LHCN-M2 (cell line): ENCODE measurements at regions not wholly inside any gene's neighbourhood (a gene's known extent, or its start where the extent isn't known, plus 50 kb on each side); places are given as distances from the start of the nearest gene placed in this dataset.

Source experiments
- DNase-seq: peaks from one replicate; pipeline ENCODE4 v3.0.0-alpha.2; 2012; ENCODE audit warnings: low read depth

DNA sequence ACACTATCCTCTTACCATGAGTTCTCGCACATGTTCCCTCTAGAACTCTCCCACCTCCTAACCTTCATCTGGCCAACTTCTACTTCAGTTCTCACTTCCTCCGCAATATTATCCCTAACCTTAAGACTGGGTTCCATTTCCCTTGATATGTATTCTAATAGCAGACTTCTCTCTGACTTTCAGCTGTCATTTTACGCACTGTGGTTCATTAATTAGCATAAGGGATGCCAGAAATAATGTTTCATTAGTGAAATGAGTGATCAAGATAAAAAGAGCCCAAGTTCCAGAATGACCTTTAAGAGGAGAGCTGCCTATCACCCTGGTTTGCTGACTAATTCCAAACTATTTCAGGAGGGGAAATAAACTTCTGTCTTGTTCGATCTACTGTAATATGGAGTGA, 108.6 kb upstream of the CCDC150 start:
- no peak for DNase-seq

- no peak for DNase-seq
Measured at GRCh38 chr2:196533772-196534397, 105.6 kb upstream of the CCDC150 start.

GRCh38 chr2:196534495-196534894, 105.0 kb upstream of the CCDC150 start:
- DNase-seq = no peak

DNA sequence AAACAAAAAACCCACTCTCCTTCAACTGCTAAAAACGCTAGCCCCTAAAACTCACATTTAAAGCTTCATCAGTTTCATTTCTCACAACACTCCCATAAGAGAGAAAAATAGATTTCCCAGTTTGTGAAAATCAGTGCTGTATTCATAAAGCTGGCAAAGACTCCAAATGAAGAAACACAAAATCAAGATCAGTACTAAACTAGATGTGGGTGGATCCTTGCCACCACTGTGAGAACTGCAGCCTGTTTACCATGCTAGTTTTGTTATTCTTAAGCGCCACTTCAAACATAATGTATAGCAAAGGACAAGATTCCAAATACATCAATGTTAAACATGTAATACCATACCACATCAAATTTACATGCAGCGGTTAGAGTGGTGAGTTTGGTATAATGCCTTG, 104.5 kb upstream of the CCDC150 start:
- DNase-seq = no peak

DNA sequence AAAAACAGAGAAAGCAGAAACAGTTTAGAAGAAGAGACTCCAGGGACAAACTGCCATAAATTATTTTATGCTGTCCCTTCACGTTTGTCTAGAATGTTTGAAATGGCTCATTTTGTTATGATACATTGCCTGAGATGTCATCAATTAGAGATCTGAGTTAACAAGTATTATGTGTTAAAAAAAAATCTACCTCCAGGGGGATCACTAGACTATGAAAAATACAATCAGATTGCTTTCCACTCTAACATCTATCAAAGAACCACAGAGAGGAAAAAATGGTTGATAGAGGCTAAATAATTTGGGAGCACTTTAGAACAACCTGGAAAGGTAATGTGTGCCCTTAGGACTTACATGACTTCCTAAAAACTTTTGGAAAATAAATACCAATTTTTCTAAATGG, 103.8 kb upstream of the CCDC150 start:
- peak; percentile 13 for DNase-seq

GRCh38 chr2:196537311-196537710, 102.2 kb upstream of the CCDC150 start:
- DNase-seq = no peak

DNA sequence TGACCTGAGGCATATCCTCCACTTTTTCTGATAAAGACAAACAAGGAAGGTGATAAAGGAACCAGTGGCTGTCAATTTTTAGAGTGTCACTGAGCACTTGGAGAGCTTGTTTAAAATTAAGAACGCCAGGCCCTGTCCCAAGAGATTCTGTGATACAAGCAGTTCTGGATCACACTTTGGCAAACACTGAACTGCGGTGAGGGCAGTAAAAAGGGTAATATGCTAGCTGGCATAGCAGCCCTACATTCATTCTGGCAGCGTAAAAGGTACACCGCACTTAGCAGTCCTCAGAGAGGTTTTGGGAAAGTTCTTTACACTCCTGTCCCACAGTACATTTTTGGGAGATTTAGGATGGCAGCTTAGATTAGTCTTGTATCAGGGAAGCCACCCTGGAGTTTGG, 101.3 kb upstream of the CCDC150 start:
- no peak for DNase-seq

GRCh38 chr2:196538646-196539045, 100.9 kb upstream of the CCDC150 start:
- DNase-seq = no peak

GRCh38 chr2:196544906-196545433, 94.5 kb upstream of the CCDC150 start:
- no peak for DNase-seq

GRCh38 chr2:196546151-196546919, 93.2 kb upstream of the CCDC150 start:
- no peak for DNase-seq

- DNase-seq = no peak
Measured at GRCh38 chr2:196549052-196549451, 90.5 kb upstream of the CCDC150 start.

GRCh38 chr2:196551014-196551413, 88.5 kb upstream of the CCDC150 start:
- DNase-seq = no peak

DNA sequence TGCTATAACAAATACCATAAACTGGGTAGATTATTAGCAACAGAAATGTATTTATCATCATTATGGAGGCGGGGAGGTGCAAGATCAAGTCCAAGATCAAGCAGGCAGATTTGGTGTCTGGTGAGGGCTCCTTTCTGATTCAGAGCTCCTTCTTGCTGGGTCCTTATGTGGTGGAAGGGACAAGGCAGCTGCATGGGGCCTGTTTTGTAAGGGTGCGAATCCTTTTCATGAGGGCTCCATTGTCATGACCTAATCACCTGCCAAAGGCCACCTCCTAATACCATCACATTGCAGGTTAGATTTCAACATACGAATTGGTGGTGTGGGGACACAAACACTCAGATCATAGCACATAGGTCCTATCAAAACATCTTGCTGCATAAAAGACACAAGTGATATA, 84.4 kb upstream of the CCDC150 start:
- DNase-seq = no peak

- DNase-seq = no peak
Measured at GRCh38 chr2:196555726-196556125, 83.8 kb upstream of the CCDC150 start.

- no peak for DNase-seq
Measured at GRCh38 chr2:196558497-196558896, 81.0 kb upstream of the CCDC150 start.

- no peak for DNase-seq
Measured at GRCh38 chr2:196563876-196564275, 75.6 kb upstream of the CCDC150 start.

GRCh38 chr2:196565106-196565765, 74.3 kb upstream of the CCDC150 start:
- no peak for DNase-seq

GRCh38 chr2:196565982-196566381, 73.5 kb upstream of the CCDC150 start:
- no peak for DNase-seq

DNA sequence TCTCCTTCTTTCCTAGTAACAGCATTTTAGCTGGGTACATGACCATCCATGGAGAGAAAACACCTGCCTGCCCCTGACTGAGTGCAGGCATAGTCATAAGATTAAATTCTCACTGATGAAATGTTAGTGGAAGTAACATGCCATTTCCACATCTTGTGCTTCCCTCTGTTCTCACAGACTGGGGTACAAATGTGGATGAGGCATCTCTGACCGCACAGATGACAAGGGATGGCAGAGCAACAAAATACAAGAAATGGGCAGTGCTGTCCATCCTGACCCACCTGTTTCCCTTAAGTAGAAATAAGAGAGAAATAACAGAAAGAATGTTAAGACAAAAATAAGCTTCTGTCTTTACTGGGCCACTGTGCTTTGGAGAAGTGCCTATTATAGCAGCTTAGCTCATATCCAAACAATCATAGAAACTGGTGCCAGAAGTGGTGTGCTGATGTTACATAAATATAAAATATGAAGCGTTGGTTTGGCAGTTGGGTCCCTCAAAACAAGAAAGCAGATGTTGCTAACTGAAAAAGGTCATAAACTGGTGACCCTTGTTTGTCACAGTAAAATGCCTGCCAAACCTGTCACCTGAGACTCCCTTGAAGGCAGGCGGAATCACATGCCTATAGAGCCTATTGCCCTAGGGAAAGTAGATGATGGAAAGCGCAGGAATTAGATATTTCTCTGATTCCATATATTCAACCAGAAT, 72.4 kb upstream of the CCDC150 start:
- peak; percentile 47 for DNase-seq

- no peak for DNase-seq
Measured at GRCh38 chr2:196568506-196568905, 71.0 kb upstream of the CCDC150 start.

- DNase-seq = no peak
Measured at GRCh38 chr2:196584903-196585302, 54.6 kb upstream of the CCDC150 start.

GRCh38 chr2:196586511-196586991, 53.0 kb upstream of the CCDC150 start:
- peak; percentile 89 for DNase-seq
